ENCODE measurements at regions not wholly inside any gene's neighbourhood (a gene's known extent, or its start where the extent isn't known, plus 50 kb on each side); places are given as distances from the start of the nearest gene placed in this dataset.

- no peak for ATAC-seq
- DNase-seq, result peak; percentile 15
- intact Hi-C loops (cut with micrococcal nuclease), result no loop called here
Observed at GRCh38 chr13:68056816-68057710, 826.9 kb upstream of the PCDH9 start.

DNA sequence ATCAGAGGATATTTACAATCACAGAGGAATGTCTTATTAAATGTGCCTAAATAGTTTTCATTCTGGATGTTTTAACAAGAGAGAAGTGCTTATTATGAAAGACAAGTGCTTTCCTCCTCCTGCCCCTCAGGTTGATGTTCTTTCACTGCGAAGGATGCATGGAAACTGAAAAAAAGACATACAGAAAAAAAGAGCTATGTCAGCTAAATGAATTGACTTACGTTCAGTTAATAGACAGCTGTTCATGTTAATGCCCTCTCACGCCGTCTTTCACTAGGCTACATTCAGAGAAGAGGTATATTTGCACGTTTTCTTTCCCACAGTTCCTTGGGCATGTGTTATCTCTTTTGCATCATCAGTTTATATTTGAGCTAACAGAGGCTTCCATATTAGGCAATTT lies 821.8 kb upstream of the PCDH9 start:
- ATAC-seq (no peak), DNase-seq (no peak)
- intact Hi-C loops (cut with micrococcal nuclease), result no loop called here

DNA sequence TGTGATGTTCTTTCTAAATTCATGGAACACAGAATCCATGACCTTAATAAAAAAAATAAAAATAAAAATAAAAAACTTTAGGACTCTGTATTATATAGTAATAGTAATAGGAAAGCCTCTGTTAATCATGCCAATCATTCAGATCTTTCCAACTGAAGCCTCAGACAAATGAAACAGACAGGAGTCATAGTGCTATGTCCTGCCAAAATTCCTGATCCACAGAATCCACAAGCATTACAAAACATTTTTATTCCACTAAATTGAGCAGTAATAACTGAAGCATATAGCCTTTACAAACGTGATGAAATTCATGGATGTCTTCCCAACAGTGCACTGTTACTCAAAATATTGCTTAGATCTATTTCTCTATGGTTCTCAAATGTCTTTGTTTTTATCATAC lies 820.6 kb upstream of the PCDH9 start:
- ATAC-seq (no peak), DNase-seq (no peak)
- intact Hi-C loops (cut with micrococcal nuclease), result no loop called here

- intact Hi-C loops (cut with micrococcal nuclease), result no loop called here
- no peak for ATAC-seq
- no peak for DNase-seq
Observed at GRCh38 chr13:68048802-68049359, 818.7 kb upstream of the PCDH9 start.

DNA sequence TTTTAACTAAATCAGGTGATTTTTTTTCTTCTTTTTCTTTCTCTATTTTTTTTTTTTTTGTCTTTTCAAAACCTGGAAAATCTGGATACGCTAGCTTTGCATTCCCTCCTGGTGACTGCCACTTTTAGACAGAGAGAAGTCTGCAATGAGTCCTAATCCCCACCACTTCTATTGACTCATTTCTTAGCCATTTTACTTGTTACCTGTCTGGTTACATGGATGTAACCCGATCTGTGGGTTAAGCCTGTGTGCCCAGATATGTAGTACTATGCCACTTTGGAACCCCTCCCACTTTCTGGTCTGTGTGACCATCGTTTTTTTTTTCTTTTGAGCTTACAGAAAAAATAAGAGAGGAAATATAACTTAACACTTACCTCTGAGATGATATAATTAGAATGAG lies 817.8 kb upstream of the PCDH9 start:
- ATAC-seq (no peak), DNase-seq (no peak)
- intact Hi-C loops (cut with micrococcal nuclease), result no loop called here

DNA sequence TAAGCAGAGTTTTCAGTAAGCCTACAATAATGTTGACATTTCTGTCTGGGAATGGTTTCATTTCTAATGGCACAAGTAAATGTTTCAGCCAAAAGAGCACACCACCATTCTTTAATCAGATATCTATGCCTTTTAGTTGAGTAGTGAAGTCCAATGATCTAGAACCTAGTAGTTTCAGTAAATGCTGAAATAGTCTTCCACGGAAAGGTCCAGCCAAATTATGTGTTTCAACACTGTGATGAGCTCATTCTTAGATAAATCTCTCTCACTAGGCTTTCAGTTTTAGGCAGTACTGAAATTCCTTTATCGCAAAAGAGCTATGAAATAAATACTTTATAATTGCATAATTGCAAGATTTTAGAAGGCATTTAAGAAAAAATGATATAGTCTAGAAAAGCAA lies 816.8 kb upstream of the PCDH9 start:
- DNase-seq, result no peak
- intact Hi-C loops (cut with micrococcal nuclease), result no loop called here
- peak; percentile 37 for ATAC-seq

- ATAC-seq (no peak), DNase-seq (no peak)
- intact Hi-C loops (cut with micrococcal nuclease), result no loop called here
Observed at GRCh38 chr13:68030152-68030809, 800.1 kb upstream of the PCDH9 start.

DNA sequence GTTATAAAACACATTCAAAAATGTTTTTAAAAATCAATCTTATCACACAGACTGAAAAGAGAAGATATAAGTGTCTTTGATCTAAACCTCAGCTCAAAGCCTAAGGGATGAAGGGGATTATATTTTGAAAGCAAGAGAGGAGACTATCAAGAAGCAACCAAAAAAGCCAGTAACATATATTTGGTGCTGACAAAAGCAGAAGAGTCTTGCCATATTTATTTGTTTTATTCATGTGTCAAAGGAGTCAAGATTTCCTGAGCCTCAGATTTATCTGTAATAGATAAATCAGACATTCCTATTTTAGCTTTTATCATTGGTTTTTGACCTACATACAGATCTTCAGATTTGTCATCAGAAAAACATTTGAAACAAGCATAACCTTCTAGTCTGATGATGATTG lies 798.6 kb upstream of the PCDH9 start:
- intact Hi-C loops (cut with micrococcal nuclease), result no loop called here
- ATAC-seq (no peak), DNase-seq (no peak)

DNA sequence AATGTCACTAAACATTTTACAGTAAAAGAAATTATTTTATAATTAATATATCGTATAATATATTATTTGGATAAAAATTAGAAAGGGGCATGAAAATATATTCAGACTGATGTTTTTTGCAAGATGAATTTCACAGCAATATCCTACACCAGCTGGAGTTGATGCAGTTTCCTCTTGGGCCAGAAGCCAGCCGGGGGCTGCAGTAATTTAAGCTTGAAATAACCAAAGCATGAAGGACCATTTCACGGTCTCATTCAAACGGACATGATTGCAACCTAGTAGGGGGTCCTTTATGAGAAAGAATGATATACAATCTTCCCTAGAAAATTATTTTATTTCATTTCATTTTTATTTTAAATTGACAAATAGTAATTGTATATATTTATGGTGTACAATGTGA lies 797.2 kb upstream of the PCDH9 start:
- DNase-seq (no peak), ATAC-seq (no peak)
- intact Hi-C loops (cut with micrococcal nuclease), result no loop called here

DNA sequence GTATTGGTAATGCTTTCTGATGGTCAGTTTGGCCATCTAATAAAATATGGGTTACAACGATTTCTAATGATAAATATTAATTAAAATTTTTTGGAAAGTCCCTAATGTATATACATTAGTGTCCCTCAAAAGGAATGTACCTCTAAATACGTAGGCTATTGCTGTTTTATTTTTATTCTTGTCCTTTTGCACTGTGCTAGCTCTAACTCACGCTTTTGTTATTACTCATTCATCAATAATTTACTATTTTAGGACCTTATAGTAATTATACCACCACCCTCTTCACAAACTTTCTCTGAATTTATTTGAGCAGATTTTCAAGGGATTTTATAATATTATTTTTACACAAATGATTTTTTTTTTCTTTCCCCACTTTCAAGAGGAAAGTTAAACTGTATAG lies 795.9 kb upstream of the PCDH9 start:
- intact Hi-C loops (cut with micrococcal nuclease), result no loop called here

DNA sequence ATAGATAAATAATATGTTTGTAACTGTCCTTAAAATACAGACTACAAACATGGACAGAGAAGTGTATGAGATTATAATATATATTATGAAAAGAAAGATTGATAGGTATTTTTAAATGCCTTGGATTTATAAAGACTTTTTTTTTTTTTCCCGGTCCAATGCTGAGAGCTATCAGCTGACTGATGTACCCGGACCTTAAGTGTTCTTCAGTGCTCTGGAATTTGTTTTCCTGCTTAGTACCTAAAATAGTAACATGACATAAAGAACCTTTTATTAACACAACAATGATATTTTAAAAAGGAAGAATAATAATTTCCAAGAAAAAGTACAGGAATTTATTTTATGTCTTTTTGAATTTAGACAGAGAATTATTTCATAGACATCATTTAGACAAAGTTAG lies 795.5 kb upstream of the PCDH9 start:
- DNase-seq (no peak), ATAC-seq (peak; percentile 88)
- intact Hi-C loops (cut with micrococcal nuclease), result no loop called here

More for the DNA sequence above, 795.9 kb upstream of the PCDH9 start:
- DNase-seq, result no peak
- peak; percentile 35 for ATAC-seq

GRCh38 chr13:68023838-68024581 lies 793.9 kb upstream of the PCDH9 start:
- DNase-seq (no peak), ATAC-seq (no peak)
- intact Hi-C loops (cut with micrococcal nuclease), result no loop called here

DNA sequence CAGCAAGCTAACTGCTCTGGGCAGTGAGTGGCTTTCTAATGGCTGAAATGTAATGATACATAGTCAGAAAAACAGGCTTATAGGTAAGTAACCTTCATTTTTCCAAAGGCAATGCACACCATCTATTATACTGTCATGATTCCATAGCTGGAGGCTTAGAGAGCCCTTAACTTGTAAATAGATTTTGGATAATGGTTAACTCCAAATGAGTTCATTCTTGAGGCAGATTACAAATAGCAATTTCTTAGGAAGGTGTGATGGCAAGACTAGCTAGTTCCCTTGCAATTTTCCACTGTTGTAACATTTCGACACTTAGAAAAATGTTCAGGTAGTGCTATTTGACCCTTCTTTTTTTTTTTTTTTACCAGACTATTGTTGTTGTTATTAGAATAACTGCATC lies 789.8 kb upstream of the PCDH9 start:
- no peak for ATAC-seq
- DNase-seq, result no peak
- intact Hi-C loops (cut with micrococcal nuclease), result no loop called here

GRCh38 chr13:68009546-68009945 lies 779.4 kb upstream of the PCDH9 start:
- no peak for DNase-seq
- intact Hi-C loops (cut with micrococcal nuclease), result no loop called here
- no peak for ATAC-seq

- DNase-seq, result no peak
- intact Hi-C loops (cut with micrococcal nuclease), result no loop called here
- ATAC-seq, result no peak
Observed at GRCh38 chr13:68007576-68007975, 777.4 kb upstream of the PCDH9 start.

DNA sequence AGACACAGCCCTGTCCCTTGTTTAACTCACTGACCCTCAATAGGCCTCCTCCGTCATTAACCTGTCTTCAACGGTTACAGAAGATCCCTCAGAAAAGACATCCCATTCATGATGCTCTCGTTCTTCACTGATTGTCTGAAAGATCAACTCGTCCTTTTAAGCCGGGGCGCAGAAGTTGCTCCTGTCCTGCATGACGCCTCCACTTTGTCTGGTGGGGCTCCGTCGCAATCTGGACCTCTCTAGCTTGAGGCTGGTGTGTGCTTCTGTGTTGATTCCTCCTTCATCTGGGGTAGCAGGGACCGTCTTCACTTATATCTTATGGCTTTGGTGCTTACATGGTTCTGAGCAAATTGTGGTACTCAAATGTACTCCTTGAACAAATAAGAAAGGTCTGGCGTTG lies 766.0 kb upstream of the PCDH9 start:
- intact Hi-C loops (cut with micrococcal nuclease), result no loop called here
- no peak for DNase-seq
- ATAC-seq, result no peak

- DNase-seq, result peak; percentile 7
- no peak for ATAC-seq
- intact Hi-C loops (cut with micrococcal nuclease), result no loop called here
Observed at GRCh38 chr13:67990868-67991267, 760.7 kb upstream of the PCDH9 start.

GRCh38 chr13:67986234-67986633 lies 756.1 kb upstream of the PCDH9 start:
- DNase-seq (no peak), ATAC-seq (no peak)
- intact Hi-C loops (cut with micrococcal nuclease), result no loop called here

- ATAC-seq, result no peak
- no peak for DNase-seq
- intact Hi-C loops (cut with micrococcal nuclease), result no loop called here
Observed at GRCh38 chr13:67977066-67977465, 746.9 kb upstream of the PCDH9 start.

DNA sequence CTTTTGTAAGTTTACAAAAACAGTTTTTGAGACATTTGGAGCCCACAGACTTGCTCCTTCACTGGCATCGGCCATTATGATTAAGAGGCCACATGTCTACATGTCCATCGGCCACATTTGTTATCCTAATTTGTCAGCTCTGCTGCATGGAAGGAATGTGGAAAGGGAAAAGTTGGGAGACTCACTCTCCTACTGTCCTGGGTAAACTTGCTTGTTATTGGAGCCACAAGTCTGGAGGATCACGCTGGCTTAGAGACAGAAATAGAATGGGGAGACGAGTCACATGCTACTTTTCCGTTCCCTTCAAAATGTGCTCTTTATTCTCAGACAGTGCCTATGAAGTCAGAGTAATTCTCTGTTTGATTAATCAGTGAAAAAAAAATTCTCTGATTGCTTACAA lies 741.2 kb upstream of the PCDH9 start:
- ATAC-seq (no peak), DNase-seq (no peak)
- intact Hi-C loops (cut with micrococcal nuclease), result no loop called here

Measured in left ventricle myocardium superior (tissue), 1 donor.